Nephron progenitor cell (in vitro differentiated cells): ENCODE measurements at regions not wholly inside any gene's neighbourhood (a gene's known extent, or its start where the extent isn't known, plus 50 kb on each side); places are given as distances from the start of the nearest gene placed in this dataset.

Experiments
- DNase-seq: peaks from one replicate; pipeline ENCODE4 v3.0.0; 2021
- H3K27ac Mint-ChIP-seq: 2 replicates; pipeline ENCODE4 v1.8.0; 2021; ENCODE audit warnings: mild to moderate bottlenecking, moderate library complexity, mixed read lengths
- H3K27me3 Mint-ChIP-seq: 2 replicates; pipeline ENCODE4 v1.8.0; 2021; ENCODE audit warnings: mild to moderate bottlenecking, low read depth, mixed read lengths; ENCODE audit not compliant: poor library complexity
- H3K36me3 Mint-ChIP-seq: 2 replicates; pipeline ENCODE4 v1.8.0; 2021; ENCODE audit warnings: low read depth, mixed read lengths
- H3K4me1 Mint-ChIP-seq: 2 replicates; pipeline ENCODE4 v1.8.0; 2021; ENCODE audit warnings: mixed read lengths
- H3K4me3 Mint-ChIP-seq: 2 replicates; pipeline ENCODE4 v1.8.0; 2021; ENCODE audit warnings: mild to moderate bottlenecking, moderate library complexity, mixed read lengths
- H3K9me3 Mint-ChIP-seq: 2 replicates; pipeline ENCODE4 v1.8.0; 2021; ENCODE audit warnings: mild to moderate bottlenecking, moderate library complexity, mixed read lengths
- CTCF ChIP-seq: fragments of 200-600 bp; sonication (generic); IDR thresholded peaks from 2 replicates; pipeline ENCODE4 v1.5.0; 2021; ENCODE audit warnings: antibody characterized with exemption

GRCh38 chr2:4745056-4745991 is 946.9 kb upstream of the SOX11 start:
- no peak overlapping the region for H3K4me3 Mint-ChIP-seq
- TF ChIP-seq CTCF: no peak
- DNase-seq: peak; percentile 13

GRCh38 chr2:4753721-4754120 is 938.5 kb upstream of the SOX11 start:
- TF ChIP-seq CTCF: no peak
- no peaks in the 10 kb centered on the region for H3K4me1 Mint-ChIP-seq
- DNase-seq: no peak
- peaks cover 3% of the 10 kb centered on the region for H3K27me3 Mint-ChIP-seq
- H3K27ac Mint-ChIP-seq: no peak overlapping the region
- no peak overlapping the region for H3K4me3 Mint-ChIP-seq
- H3K36me3 Mint-ChIP-seq: no peaks in the 10 kb centered on the region
- peaks cover 4% of the 10 kb centered on the region for H3K9me3 Mint-ChIP-seq

More at GRCh38 chr2:4745056-4745991, 946.9 kb upstream of the SOX11 start:
- Mint-ChIP-seq H3K27ac (peak overlapping the region; percentile 70), H3K27me3 (no peaks in the 10 kb centered on the region), H3K4me1 (peaks cover 9% of the 10 kb centered on the region), H3K9me3 (peaks cover 23% of the 10 kb centered on the region), H3K36me3 (peaks cover 6% of the 10 kb centered on the region)

- Mint-ChIP-seq H3K4me1 (peaks cover 4% of the 10 kb centered on the region), H3K27ac (no peak overlapping the region), H3K27me3 (peaks cover 4% of the 10 kb centered on the region), H3K36me3 (no peaks in the 10 kb centered on the region), H3K9me3 (peaks cover 4% of the 10 kb centered on the region), H3K4me3 (no peak overlapping the region)
- peak; percentile 68 for TF ChIP-seq CTCF
- peak; percentile 56 for DNase-seq
Observed at GRCh38 chr2:4762951-4763376, 929.2 kb upstream of the SOX11 start.

- TF ChIP-seq CTCF: no peak
- no peak for DNase-seq
- Mint-ChIP-seq H3K4me3 (no peak overlapping the region), H3K27me3 (peaks cover 4% of the 10 kb centered on the region), H3K27ac (no peak overlapping the region), H3K9me3 (no peaks in the 10 kb centered on the region), H3K36me3 (no peaks in the 10 kb centered on the region), H3K4me1 (peaks cover 4% of the 10 kb centered on the region)
Observed at GRCh38 chr2:4765787-4766530, 926.2 kb upstream of the SOX11 start.

GRCh38 chr2:4775668-4776067 is 916.5 kb upstream of the SOX11 start:
- no peak overlapping the region for H3K27ac Mint-ChIP-seq
- H3K4me3 Mint-ChIP-seq: no peak overlapping the region
- no peaks in the 10 kb centered on the region for H3K36me3 Mint-ChIP-seq
- no peaks in the 10 kb centered on the region for H3K4me1 Mint-ChIP-seq
- peaks cover 4% of the 10 kb centered on the region for H3K9me3 Mint-ChIP-seq
- peaks cover 11% of the 10 kb centered on the region for H3K27me3 Mint-ChIP-seq
- TF ChIP-seq CTCF: no peak
- DNase-seq: no peak
